Stimulated activated CD8-positive, alpha-beta memory T cell treated with anti-CD3 and anti-CD28 coated beads, Interleukin-15, amount 100 ng/mL, for 4 hours (primary cell): ENCODE measurements at regions not wholly inside any gene's neighbourhood (a gene's known extent, or its start where the extent isn't known, plus 50 kb on each side); places are given as distances from the start of the nearest gene placed in this dataset.
A peak's percentile ranks its signal among the peaks of the same experiment; 100 is the strongest.

Experiments used
- DNase-seq, 2 donors: peaks; one replicate each; pipeline ENCODE4 v3.0.0-alpha.2; 2020; ENCODE audit warnings: low read depth in 2 of 2

GRCh38 chr15:85847031-85847430 lies 52.3 kb upstream of the KLHL25 start:
- no peak for DNase-seq

DNA sequence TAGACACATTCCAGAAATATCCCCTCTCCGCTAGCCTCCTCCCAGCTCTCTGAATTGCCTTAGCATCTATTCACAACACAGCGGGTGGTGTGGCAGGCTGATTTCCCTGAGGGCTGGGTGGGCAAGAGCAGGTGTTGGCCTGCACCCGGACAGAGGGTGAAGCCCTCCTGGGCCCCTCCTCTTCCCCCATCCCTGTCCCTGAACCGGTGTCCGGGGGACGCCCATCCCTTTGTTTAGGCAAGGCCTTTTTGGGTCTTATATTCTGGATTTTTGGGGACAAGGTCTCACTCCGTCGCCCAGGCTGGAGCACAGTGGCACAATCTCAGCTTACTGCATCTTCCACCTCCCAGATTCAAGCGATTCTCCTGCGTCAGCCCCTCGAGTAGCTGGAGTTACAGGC lies 55.2 kb upstream of the KLHL25 start:
- no peak for DNase-seq

GRCh38 chr15:85852969-85853368 lies 58.2 kb upstream of the KLHL25 start:
- no peak for DNase-seq

DNA sequence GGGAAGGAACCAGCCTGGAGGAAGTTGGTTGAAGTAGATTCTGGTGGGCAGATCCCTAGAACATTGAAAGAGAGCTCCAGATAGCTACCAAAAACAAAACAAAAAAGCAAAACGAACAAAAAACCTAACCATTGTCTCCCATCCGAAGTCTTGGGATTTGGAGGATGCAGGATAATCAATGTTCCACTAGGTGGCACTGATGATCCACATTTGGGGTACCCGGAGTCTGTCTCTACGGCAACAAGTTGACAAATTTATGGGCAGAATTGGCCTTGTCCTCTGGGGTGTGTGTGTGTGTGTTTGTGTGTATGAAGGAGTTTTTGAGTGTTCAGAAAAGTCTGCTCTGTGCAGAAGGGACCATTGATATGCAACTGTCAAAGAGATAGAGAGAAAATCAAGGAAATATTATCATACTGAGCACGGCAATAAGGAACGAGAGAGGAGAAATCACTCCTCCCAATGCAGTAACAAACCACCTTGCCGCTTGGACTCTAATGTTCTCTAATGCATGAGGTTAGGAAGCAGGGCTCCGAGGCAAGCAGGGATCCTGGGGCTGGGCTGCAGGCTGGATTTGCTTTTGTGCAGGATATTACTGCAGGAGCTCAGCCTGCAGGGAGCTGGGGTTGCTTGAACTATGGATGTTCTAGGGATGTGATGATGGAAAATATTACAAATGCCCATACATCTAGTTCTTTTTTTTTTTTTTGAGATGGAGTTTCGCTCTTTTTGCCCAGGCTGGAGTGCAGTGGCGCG lies 59.8 kb upstream of the KLHL25 start:
- DNase-seq, result peak in 1 of 2 donors; percentile 8

GRCh38 chr15:85858586-85859375 lies 64.1 kb upstream of the KLHL25 start:
- DNase-seq, result peak; percentile 34 to 42

DNA sequence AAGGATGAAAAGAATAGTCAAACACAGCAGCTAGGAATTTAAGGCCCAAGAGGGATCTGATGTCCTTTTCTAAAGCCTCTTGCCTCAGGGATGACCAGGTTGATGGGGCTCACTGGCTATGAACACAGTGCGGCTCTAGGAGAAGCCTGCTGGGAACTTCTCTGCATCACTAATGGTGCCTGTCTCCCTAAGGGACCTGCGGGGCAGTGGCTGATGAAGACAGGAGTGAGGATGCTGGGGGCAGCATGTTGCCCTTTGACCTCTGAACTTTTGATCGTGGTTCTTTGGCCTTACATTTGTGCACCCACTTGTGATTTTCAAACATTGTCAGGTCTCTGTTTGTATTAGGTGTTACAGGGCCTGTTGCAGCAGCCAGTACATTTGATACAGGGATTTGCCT lies 64.9 kb upstream of the KLHL25 start:
- DNase-seq, result no peak

DNA sequence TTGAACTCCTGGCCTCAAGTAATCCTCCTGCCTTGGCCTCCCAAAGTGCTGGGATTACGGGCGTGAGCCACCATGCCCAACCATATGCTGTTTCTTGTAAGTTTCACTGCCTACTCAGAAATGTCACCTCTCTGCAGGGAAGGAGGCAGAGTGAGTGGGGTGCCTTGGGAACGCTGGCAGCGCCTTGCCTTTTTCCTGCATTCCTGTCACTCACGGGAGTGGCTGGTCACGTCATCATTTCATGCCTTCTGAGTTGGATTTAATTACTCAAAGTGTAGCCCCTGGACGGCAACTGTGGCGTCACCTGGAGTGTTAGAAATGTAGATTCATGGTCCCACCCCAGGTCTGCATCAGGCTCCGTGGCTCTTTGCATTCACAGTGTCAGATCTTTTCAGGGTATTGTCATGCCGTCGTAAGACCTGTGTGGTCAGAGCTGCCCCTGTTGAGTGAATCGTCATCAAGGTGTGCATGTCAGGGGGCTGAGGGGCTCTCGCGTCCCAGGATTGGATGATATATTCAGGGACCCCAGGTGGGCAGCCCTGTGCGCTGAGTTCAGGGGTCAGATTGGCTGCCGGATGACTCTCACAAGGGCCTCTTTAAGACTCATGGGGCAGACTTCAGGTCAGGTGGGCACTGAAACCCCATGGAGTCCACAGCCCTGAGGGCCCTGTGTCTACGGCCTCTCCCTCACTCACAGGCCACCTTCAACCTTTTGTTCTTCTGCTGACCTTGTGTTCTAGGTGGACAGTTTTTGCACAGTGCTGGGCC lies 65.9 kb upstream of the KLHL25 start:
- DNase-seq, result no peak

- DNase-seq, result no peak
These were observed 70.5 kb upstream of the KLHL25 start for GRCh38 chr15:85865070-85865684.

DNA sequence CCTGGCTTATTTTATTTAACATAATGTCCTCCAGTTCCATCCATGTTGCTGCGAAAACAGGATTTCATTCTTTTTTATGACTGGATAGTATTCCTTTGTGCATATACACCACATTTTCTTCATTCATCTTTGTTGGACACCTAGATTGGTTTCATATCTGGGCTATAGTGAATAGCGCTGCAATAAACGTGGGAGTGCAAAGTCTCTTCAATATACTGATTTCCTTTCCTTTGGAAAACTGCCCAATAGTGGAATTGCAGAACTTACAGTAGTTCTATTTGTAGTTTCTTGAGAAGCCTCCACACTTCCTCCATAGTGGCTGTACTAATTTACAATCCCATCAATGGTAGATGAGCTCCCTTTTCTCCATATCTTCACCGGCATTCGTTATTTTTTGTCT lies 72.5 kb upstream of the KLHL25 start:
- no peak for DNase-seq

DNA sequence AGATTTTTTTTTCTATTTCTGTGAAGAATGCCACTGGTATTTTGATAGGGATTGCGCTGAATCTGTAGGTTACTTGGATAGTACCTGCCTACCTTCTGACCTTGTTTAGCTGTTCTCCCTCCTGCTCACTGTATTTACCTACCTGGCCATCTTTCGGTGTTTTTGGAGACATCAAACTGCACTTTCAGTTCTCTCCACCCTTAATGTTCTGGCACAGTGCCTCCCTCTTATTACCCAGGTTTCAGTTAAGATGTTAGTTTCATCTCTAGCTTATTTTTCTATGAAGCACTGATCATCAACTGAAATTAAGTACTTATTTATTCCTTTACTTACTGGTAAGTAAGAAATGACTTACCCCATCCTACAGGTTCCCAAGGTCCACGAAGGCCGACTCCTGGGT lies 74.4 kb upstream of the KLHL25 start:
- DNase-seq, result no peak

DNA sequence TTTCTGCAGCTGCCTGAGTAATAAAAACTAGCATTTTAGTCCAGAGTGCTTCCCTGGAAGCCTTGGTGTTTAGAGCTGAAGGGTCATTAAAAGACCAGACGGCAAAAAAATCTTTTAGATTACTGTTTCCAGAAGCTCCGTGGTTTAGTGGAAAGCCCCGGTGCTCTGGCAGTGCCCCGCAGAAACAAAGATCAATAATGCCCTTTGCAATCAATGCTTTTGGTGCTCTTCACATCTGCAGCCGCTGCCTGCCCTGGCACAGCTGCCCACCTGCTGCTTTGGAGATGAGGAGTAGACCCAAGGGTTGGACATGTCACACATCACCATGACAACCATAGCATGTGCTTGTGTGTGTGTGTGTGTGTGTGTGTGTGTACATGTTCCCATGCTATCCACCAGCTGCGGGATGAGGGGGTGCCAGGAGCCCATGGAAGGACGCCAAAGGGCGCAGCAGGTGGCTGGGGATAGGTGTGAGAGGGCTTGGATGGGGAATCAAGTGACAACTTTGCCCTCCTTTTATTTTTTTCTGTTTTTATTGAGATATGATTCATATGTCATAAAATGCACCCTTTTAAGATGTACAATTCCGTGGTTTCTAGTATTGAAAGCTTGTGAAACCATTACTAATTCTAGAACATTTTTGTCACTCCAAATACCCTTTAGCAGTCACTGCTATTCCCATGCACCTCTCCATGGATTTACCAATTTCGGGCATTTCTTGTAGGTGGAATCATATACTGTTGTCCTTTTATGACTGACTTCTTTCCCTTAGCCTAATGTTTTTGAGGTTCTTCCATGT lies 75.7 kb upstream of the KLHL25 start:
- no peak for DNase-seq

- no peak for DNase-seq
These were observed 76.8 kb upstream of the KLHL25 start for GRCh38 chr15:85871545-85871944.

GRCh38 chr15:85872125-85872524 lies 77.4 kb upstream of the KLHL25 start:
- DNase-seq, result no peak

- no peak for DNase-seq
These were observed 79.5 kb upstream of the KLHL25 start for GRCh38 chr15:85874236-85874635.

DNA sequence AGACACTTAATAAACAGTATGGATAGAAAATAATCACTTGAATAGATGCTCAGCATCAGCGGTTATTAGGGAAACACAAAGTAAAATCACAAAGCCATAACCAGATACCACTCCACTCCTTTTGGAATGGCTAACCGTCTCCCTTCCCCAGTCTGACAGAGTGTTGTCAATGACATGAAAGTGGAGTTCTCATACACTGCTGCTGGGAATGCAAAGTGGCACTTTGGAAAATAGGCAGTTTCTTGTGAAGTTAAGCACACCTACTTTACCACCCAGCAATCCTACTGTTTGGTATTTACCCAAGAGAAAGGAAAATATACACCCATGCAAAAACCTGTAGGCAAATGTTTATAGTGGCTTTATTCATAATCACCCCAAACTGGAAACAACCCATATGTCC lies 81.0 kb upstream of the KLHL25 start:
- DNase-seq, result no peak

- no peak for DNase-seq
These were observed 84.1 kb upstream of the KLHL25 start for GRCh38 chr15:85878828-85879225.

DNA sequence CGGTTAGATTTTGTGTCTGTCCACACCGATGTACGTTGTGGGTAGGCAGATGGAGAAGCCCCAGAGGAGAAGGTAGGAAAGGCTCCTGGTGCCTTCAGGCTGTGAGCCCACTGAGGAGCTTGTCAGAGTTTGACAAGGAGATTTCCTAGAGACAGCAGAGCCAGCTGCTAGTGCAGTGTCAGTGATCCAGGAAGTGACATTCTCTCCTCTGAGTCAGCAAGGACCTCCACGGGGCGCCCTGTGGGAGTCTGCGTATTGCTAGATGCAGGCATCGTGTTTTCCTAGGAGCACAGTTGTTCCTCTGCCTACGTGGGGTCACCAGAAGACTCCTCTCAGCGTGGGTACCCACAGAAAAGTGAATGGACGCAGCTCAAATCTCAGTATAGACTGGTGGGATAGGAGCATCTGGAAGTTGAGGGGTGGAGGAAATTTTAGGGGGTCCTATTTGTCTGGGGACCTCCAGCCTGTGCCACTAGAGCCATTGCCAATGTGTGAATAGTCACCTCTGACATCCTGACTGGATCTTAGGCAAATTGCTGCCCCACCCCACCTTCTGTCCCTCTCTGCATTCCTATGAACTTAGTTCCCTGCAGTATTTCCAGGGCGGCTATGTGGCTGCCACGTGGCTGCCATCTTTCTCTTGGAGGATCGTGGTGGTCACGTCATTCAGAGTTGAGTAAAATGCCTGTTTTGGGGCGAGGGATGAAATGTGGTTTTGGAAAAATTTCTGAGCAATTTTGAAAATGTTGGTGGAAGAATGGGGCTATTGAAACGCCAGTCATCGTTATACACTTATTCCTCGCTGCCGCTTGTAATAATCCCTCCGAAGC lies 84.8 kb upstream of the KLHL25 start:
- no peak for DNase-seq

DNA sequence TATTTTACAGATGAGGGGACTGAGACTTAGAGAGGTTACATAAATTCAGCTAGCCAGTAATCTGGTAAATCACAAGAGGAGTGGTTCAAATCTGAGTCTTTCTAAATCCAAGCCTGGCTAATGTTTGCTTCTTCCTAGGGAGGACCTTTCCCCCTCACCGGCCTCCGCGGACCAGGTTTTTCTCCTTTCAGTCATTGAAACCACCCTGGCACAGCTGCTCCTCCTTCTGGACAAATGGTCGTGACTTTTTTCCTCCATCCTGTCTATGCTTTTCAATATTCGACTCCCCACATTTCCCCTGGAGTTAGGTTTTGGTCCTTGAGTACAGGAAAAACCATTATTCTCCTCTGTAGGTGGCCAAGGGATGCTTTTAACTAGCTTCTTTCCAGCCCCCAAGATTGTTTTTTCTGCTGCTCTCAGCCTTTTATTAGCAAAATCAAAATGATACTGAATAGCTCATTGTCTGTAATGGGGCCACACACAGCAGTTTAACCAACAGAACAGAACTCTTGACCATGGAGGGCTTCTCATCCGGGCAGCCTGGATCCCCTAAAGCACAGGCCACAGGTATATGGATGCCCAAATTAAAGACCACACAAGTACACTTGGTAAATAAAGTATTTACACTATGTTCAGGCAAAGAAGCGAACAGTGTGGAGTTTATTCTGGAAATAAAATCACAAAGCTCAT lies 85.9 kb upstream of the KLHL25 start:
- no peak for DNase-seq

- no peak for DNase-seq
These were observed 91.6 kb upstream of the KLHL25 start for GRCh38 chr15:85886309-85886811.
